Panc1 (cell line): ENCODE measurements at regions not wholly inside any gene's neighbourhood (a gene's known extent, or its start where the extent isn't known, plus 50 kb on each side); places are given as distances from the start of the nearest gene placed in this dataset.

Experiments used
- CTCF ChIP-seq: fragments of 450-650 bp; IDR thresholded peaks from 2 replicates; pipeline ENCODE4 v1.5.1; 2017; ENCODE audit warnings: mild to moderate bottlenecking
- REST ChIP-seq, 2 experiments: IDR thresholded peaks; 2 replicates each; pipeline ENCODE4 v1.6.1; 2011 to 2012; ENCODE audit warnings: low read depth in 2 of 2, control low read depth in 1 of 2, low read length in 1 of 2, mild to moderate bottlenecking in 1 of 2, moderate library complexity in 1 of 2; ENCODE audit not compliant: insufficient read depth in 1 of 2
- SIN3A ChIP-seq: IDR thresholded peaks from 2 replicates; pipeline ENCODE4 v1.6.1; 2012; ENCODE audit warnings: low read depth, mild to moderate bottlenecking, low read length, moderate library complexity, borderline replicate concordance; ENCODE audit not compliant: insufficient read depth

GRCh38 chr13:59360108-59360507 is 803.6 kb downstream of the DIAPH3 start:
- no peak for TF ChIP-seq REST (IDR thresholded peaks at IDR 0.05; ENCODE audit: insufficient read depth in 1 of 2, low read depth in 2 of 2, low read length in 1 of 2)
- no peak for TF ChIP-seq CTCF
- TF ChIP-seq SIN3A = no peak
